Sigmoid colon (tissue), 4 donors: ENCODE measurements at regions not wholly inside any gene's neighbourhood (a gene's known extent, or its start where the extent isn't known, plus 50 kb on each side); places are given as distances from the start of the nearest gene placed in this dataset.
"Not testable (repeated sequence)": the region's sequence is repeated elsewhere in the genome, so short reads cannot be mapped to it uniquely, and the experiment has no call there.

Experiments
- CTCF ChIP-seq, 4 experiments: fragments of 450-650 bp in 3 of 4; fragments of 200-600 bp in 1 of 4; IDR thresholded peaks; one replicate each; pipeline ENCODE4 v1.5.1; 2016 to 2019; ENCODE audit warnings: antibody characterized with exemption in 4 of 4, mild to moderate bottlenecking in 3 of 4, moderate library complexity in 2 of 4
- POLR2A ChIP-seq, 2 donors: fragments of 450-650 bp; IDR thresholded peaks; one replicate each; pipeline ENCODE4 v1.6.1; 2016; ENCODE audit warnings: antibody characterized with exemption in 2 of 2, mild to moderate bottlenecking in 2 of 2, moderate library complexity in 2 of 2
- POLR2AphosphoS5 ChIP-seq, 4 donors: sonication (generic); formaldehyde crosslinking; IDR thresholded peaks; one replicate each; pipeline ENCODE4 v1.6.1; 2017; ENCODE audit warnings: antibody characterized with exemption in 4 of 4

- TF ChIP-seq POLR2A, CTCF, POLR2AphosphoS5 (IDR thresholded peaks at IDR 0.05): not testable (repeated sequence)
Observed at GRCh38 chr7:56196195-56196594, 80.0 kb upstream of the NUPR2 start.
